ENCODE measurements at regions not wholly inside any gene's neighbourhood (a gene's known extent, or its start where the extent isn't known, plus 50 kb on each side); places are given as distances from the start of the nearest gene placed in this dataset.

DNA sequence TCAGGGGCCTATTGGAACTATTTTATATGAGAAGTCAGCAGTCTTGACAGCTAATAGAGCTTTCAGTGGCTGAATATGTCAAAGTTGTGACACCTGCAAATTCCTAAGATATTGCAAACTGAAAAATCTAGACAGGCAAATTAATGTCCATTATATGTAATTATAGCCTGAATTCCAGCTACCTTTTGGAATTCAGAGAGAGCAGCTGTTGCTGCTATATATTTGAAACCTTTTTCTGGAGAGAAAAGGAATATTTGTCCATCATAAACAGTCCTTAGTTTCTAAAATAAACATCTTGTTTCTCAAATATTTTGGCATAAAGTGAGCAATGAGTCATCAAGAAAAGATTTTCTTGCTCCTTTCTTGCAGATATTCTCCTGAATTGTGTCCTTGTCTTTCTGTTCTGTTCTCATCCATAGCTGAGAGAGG lies 408.9 kb upstream of the SEMA3D start:
- TF ChIP-seq NRF1 (IDR thresholded peaks at IDR 0.05; ENCODE audit: low read depth, low read length) (no peak), POLR2AphosphoS5 (IDR thresholded peaks at IDR 0.05; ENCODE audit: low read depth, low read length) (no peak), RAD21 (IDR thresholded peaks at IDR 0.05 in 1 of 2, conservative IDR thresholded peaks at IDR 0.05 in 1 of 2; ENCODE audit: low read depth in 2 of 2, low read length in 2 of 2) (no peak), GABPA (IDR thresholded peaks at IDR 0.05; ENCODE audit: borderline replicate concordance, insufficient read depth, low read length) (no peak), SIRT6 (IDR thresholded peaks at IDR 0.05; ENCODE audit: low read length) (no peak), RFX5 (IDR thresholded peaks at IDR 0.05; ENCODE audit: borderline replicate concordance, low read depth, low read length) (no peak)
- TF ChIP-seq, protein P1, sequence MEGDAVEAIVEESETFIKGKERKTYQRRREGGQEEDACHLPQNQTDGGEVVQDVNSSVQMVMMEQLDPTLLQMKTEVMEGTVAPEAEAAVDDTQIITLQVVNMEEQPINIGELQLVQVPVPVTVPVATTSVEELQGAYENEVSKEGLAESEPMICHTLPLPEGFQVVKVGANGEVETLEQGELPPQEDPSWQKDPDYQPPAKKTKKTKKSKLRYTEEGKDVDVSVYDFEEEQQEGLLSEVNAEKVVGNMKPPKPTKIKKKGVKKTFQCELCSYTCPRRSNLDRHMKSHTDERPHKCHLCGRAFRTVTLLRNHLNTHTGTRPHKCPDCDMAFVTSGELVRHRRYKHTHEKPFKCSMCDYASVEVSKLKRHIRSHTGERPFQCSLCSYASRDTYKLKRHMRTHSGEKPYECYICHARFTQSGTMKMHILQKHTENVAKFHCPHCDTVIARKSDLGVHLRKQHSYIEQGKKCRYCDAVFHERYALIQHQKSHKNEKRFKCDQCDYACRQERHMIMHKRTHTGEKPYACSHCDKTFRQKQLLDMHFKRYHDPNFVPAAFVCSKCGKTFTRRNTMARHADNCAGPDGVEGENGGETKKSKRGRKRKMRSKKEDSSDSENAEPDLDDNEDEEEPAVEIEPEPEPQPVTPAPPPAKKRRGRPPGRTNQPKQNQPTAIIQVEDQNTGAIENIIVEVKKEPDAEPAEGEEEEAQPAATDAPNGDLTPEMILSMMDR (IDR thresholded peaks at IDR 0.05; ENCODE audit: control extremely low read depth in 1 of 3, insufficient read depth in 1 of 3, low read depth in 1 of 3, low read length in 3 of 3) = no peak
- TF ChIP-seq, protein P2, sequence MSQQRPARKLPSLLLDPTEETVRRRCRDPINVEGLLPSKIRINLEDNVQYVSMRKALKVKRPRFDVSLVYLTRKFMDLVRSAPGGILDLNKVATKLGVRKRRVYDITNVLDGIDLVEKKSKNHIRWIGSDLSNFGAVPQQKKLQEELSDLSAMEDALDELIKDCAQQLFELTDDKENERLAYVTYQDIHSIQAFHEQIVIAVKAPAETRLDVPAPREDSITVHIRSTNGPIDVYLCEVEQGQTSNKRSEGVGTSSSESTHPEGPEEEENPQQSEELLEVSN (IDR thresholded peaks at IDR 0.05) = no peak
- TF ChIP-seq, protein P3, sequence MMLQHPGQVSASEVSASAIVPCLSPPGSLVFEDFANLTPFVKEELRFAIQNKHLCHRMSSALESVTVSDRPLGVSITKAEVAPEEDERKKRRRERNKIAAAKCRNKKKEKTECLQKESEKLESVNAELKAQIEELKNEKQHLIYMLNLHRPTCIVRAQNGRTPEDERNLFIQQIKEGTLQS (IDR thresholded peaks at IDR 0.05; ENCODE audit: insufficient read depth, low read depth, low read length) = no peak

Measured in H1 (cell line).